GM23248 (cell line): ENCODE measurements at regions not wholly inside any gene's neighbourhood (a gene's known extent, or its start where the extent isn't known, plus 50 kb on each side); places are given as distances from the start of the nearest gene placed in this dataset.

Source experiments
- EZH2 ChIP-seq: fragments of 200-600 bp; sonication (generic); IDR thresholded peaks from 2 replicates; pipeline ENCODE4 v1.6.1; 2018; ENCODE audit warnings: antibody characterized with exemption, mild to moderate bottlenecking; ENCODE audit not compliant: insufficient read depth, poor library complexity, severe bottlenecking
- EZH2phosphoT487 ChIP-seq: fragments of 200-600 bp; sonication (generic); IDR thresholded peaks from 2 replicates; pipeline ENCODE4 v1.6.1; 2018; ENCODE audit warnings: antibody characterized with exemption, moderate library complexity, mild to moderate bottlenecking, low read depth; ENCODE audit not compliant: insufficient read depth

- TF ChIP-seq EZH2phosphoT487 = no peak
- no peak for TF ChIP-seq EZH2
Observed at GRCh38 chr1:234835239-234835638, 225.3 kb upstream of the IRF2BP2 start.
